A549 (cell line): ENCODE measurements at regions not wholly inside any gene's neighbourhood (a gene's known extent, or its start where the extent isn't known, plus 50 kb on each side); places are given as distances from the start of the nearest gene placed in this dataset.
"Not testable (repeated sequence)": the region's sequence is repeated elsewhere in the genome, so short reads cannot be mapped to it uniquely, and the experiment has no call there.

Source experiments
- ATAC-seq, 2 experiments: fragments of 200-7000 bp in 1 of 2; fragments of >200 bp in 1 of 2; cut with Nextera tagmentation in 1 of 2; cut with Tn5 transposase in 1 of 2; 3 replicates each; pipeline versions ENCODE4 v1.8.0 to v1.9.1; 2018 to 2020; ENCODE audit warnings: mild to moderate bottlenecking in 1 of 2, moderate library complexity in 1 of 2
- CTCF ChIA-PET: fragments of 300-600 bp; sonication (Branson Sonifier 250); formaldehyde crosslinking; extraction: SDS; loops from one replicate; lab custom pipeline; 2021; ENCODE audit warnings: antibody characterized with exemption, inconsistent platforms; lab: Yijun Ruan, JAX
- POLR2A ChIA-PET: fragments of 350-600 bp; formaldehyde crosslinking; extraction: SDS; loops from one replicate; lab custom pipeline; 2021; ENCODE audit warnings: antibody characterized with exemption, inconsistent platforms; lab: Yijun Ruan, JAX
- DNase-seq, 2 experiments: peaks; one replicate each; pipeline versions ENCODE4 v3.0.0 to v3.0.0-alpha.2; 2011 to 2016; ENCODE audit warnings: low read depth in 1 of 2, low spot score in 1 of 2
- FAIRE-seq: peaks from 2 replicates; lab custom pipeline; 2011; peaks lifted over from hg19 to GRCh38; lab: Jason Lieb, UNC
- H3K27ac ChIP-seq, 2 experiments: fragments of >200 bp; sonication (Bioruptor Twin); formaldehyde crosslinking; 3 replicates each; pipeline ENCODE4 v1.5.1; 2016 to 2017
- H3K4me1 ChIP-seq: fragments of >200 bp; sonication (Bioruptor Twin); formaldehyde crosslinking; 3 replicates; pipeline ENCODE4 v1.6.1; 2016
- H3K4me2 ChIP-seq: fragments of >200 bp; sonication (Bioruptor Twin); formaldehyde crosslinking; 3 replicates; pipeline ENCODE4 v1.6.1; 2016
- H3K4me3 ChIP-seq: fragments of >200 bp; sonication (Bioruptor Twin); formaldehyde crosslinking; 3 replicates; pipeline ENCODE4 v1.5.1; 2016
- H3K9me3 ChIP-seq: fragments of >200 bp; sonication (Bioruptor Twin); formaldehyde crosslinking; 3 replicates; pipeline ENCODE4 v1.6.1; 2016
- CBX2 ChIP-seq: fragments of 200-600 bp; sonication (generic); IDR thresholded peaks from 2 replicates; pipeline ENCODE4 v1.6.1; 2016; ENCODE audit warnings: low read depth, mild to moderate bottlenecking, borderline replicate concordance
- CEBPB ChIP-seq, 2 experiments: fragments of >200 bp in 1 of 2; sonication (Bioruptor Twin) in 1 of 2; formaldehyde crosslinking in 1 of 2; IDR thresholded peaks; 2 replicates each; pipeline ENCODE4 v1.6.1; 2012 to 2016
- ELK1 ChIP-seq: fragments of 150-350 bp; IDR thresholded peaks from 2 replicates; pipeline ENCODE4 v1.6.1; 2014; ENCODE audit warnings: low read depth, mild to moderate bottlenecking, low read length
- ESRRA ChIP-seq: fragments of 150-350 bp; IDR thresholded peaks from 2 replicates; pipeline ENCODE4 v1.6.1; 2014; ENCODE audit warnings: mild to moderate bottlenecking, low read length, borderline replicate concordance
- FOSB ChIP-seq: fragments of 250-450 bp; sonication (Bioruptor Pico); IDR thresholded peaks from 2 replicates; pipeline ENCODE4 v1.5.0; 2020; ENCODE audit warnings: mild to moderate bottlenecking, moderate library complexity
- HEYL ChIP-seq: fragments of 250-450 bp; sonication (Bioruptor Pico); IDR thresholded peaks from 2 replicates; pipeline ENCODE4 v1.8.0; 2021; ENCODE audit warnings: mild to moderate bottlenecking, moderate library complexity
- HMGXB4 ChIP-seq: fragments of 250-450 bp; sonication (Bioruptor Pico); IDR thresholded peaks from 2 replicates; pipeline ENCODE4 v1.5.0; 2021; ENCODE audit warnings: mild to moderate bottlenecking, moderate library complexity, borderline replicate concordance
- HOXB13 ChIP-seq: fragments of 250-450 bp; sonication (Bioruptor Pico); IDR thresholded peaks from 2 replicates; pipeline ENCODE4 v1.5.0; 2020; ENCODE audit warnings: low read depth, mild to moderate bottlenecking, moderate library complexity
- NR3C1 ChIP-seq: fragments of >200 bp; sonication (Bioruptor Twin); formaldehyde crosslinking; IDR thresholded peaks from 3 replicates; pipeline ENCODE4 v1.6.1; 2017
- RCOR1 ChIP-seq: fragments of 150-350 bp; IDR thresholded peaks from 2 replicates; pipeline ENCODE4 v1.6.1; 2014; ENCODE audit warnings: antibody characterized with exemption, low read length, low read depth
- RFX5 ChIP-seq: fragments of 450-650 bp; IDR thresholded peaks from 2 replicates; pipeline ENCODE4 v1.7.1; 2014; ENCODE audit warnings: antibody characterized with exemption, mild to moderate bottlenecking, moderate library complexity
- ZFP36 ChIP-seq: fragments of 450-650 bp; IDR thresholded peaks from 2 replicates; pipeline ENCODE4 v1.6.1; 2014; ENCODE audit warnings: borderline replicate concordance; ENCODE audit not compliant: partially characterized antibody
- WGBS: methylation state at CpG from one replicate; pipeline ENCODE4 v1.1.6; 2017; ENCODE audit errors: missing lambda C conversion rate; 5-methylcytosine and 5-hydroxymethylcytosine counted together
- TF ChIP-seq, protein P1 (sequence below): fragments of 200-600 bp; sonication (generic); IDR thresholded peaks from 2 replicates; pipeline ENCODE4 v1.6.1; 2016; ENCODE audit warnings: antibody characterized with exemption, mild to moderate bottlenecking, moderate library complexity
- TF ChIP-seq, protein P2 (sequence below): fragments of >200 bp; sonication (Bioruptor Twin); formaldehyde crosslinking; IDR thresholded peaks from 2 replicates; pipeline ENCODE4 v1.6.1; 2016

DNA sequence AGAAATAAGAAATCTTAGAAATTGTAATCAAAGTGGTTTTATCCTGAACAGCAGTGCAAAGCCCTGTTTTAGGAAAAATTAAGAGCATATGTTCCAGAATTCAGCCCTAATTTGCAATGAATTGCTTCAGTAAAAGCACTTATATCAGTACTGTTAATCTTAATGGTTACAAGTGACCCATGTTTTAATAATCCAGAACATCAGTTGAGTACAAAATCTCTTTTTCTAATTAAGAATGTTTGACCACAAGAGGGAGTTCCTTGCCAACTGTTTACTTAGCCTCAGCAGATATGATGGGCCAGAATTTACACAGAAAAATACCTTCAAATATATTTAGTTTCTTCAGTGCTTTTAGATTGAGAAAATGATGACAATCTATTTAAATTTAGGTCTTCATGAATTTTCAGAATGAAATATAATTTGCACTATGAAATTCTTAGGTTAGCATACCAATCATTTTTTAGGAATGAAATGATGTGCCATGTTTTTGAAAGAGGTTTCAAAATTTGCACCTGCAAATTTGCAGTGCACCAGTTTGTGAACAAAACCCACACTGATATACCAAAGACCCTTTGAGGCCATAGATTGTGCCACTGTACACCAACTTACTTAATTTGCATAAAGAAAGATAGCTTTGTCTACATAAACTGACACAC, 926.3 kb upstream of the ARRDC3 start (continued):
- TF ChIP-seq, protein P1, sequence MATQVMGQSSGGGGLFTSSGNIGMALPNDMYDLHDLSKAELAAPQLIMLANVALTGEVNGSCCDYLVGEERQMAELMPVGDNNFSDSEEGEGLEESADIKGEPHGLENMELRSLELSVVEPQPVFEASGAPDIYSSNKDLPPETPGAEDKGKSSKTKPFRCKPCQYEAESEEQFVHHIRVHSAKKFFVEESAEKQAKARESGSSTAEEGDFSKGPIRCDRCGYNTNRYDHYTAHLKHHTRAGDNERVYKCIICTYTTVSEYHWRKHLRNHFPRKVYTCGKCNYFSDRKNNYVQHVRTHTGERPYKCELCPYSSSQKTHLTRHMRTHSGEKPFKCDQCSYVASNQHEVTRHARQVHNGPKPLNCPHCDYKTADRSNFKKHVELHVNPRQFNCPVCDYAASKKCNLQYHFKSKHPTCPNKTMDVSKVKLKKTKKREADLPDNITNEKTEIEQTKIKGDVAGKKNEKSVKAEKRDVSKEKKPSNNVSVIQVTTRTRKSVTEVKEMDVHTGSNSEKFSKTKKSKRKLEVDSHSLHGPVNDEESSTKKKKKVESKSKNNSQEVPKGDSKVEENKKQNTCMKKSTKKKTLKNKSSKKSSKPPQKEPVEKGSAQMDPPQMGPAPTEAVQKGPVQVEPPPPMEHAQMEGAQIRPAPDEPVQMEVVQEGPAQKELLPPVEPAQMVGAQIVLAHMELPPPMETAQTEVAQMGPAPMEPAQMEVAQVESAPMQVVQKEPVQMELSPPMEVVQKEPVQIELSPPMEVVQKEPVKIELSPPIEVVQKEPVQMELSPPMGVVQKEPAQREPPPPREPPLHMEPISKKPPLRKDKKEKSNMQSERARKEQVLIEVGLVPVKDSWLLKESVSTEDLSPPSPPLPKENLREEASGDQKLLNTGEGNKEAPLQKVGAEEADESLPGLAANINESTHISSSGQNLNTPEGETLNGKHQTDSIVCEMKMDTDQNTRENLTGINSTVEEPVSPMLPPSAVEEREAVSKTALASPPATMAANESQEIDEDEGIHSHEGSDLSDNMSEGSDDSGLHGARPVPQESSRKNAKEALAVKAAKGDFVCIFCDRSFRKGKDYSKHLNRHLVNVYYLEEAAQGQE, result no peak
- no peak for TF ChIP-seq RCOR1
- no peak for TF ChIP-seq ESRRA
- TF ChIP-seq HOXB13 (CRISPR knock-in tag), result no peak
- TF ChIP-seq ELK1, result no peak
- TF ChIP-seq HEYL (CRISPR knock-in tag), result no peak
- TF ChIP-seq, protein P2, sequence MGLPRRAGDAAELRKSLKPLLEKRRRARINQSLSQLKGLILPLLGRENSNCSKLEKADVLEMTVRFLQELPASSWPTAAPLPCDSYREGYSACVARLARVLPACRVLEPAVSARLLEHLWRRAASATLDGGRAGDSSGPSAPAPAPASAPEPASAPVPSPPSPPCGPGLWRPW, result no peak

DNA sequence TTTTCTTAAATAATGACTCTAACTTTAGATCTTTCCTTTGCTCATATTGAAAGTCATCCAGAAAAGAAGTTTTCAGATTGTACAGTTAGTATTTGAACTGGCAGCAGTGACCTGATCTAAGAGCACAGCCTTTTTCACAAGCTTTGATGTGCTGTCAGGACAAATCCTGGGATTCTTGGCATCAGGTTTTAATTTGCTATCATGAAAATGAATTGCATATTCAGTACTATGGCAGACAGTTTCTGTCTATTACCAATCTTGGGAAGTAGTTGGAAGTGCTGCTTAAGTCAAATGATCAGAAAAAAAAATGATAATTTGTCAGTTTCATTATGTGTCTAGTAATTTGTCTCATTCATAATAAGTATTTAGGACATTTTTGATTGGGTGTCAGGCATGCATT, 925.6 kb upstream of the ARRDC3 start:
- ChIA-PET POLR2A (no interaction called here), CTCF (interaction anchor here (1.0 to 1.4 kb wide), 3 partner anchors 23 to 1492 kb away, joined by 3 to 4 read pairs (median 3); no protein-coding TSS in a partner anchor)
- Histone ChIP-seq H3K4me3 (no peak overlapping the region), H3K4me1 (peaks cover 14% of the 10 kb centered on the region), H3K4me2 (peak overlapping the region; percentile 25), H3K9me3 (no peaks in the 10 kb centered on the region), H3K27ac (0 out of 6 replicates have a peak overlapping the region, but pooled peaks of 1 of the 2 experiments have one; percentile 1)
- ATAC-seq (no peak), FAIRE-seq (no peak), DNase-seq (peak in 1 of 2 experiments; percentile 4)
- TF ChIP-seq CEBPB (IDR thresholded peaks at IDR 0.05) (no peak), RFX5 (no peak), NR3C1 (no peak), CBX2 (no peak), FOSB (CRISPR knock-in tag) (no peak), ZFP36 (no peak), HMGXB4 (CRISPR knock-in tag) (no peak)
- TF ChIP-seq, protein P1, result no peak

DNA sequence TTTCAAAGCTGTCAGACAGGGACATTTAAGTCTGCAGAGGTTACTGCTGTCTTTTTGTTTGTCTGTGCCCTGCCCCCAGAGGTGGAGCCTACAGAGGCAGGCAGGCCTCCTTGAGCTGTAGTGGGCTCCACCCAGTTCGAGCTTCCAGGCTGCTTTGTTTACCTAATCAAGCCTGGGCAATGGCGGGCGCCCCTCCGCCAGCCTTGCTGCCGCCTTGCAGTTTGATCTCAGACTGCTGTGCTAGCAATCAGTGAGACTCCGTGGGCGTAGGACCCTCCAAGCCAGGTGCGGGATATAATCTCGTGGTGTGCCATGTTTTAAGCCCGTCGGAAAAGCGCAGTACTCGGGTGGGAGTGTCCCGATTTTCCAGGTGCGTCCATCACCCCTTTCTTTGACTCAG, 919.2 kb upstream of the ARRDC3 start:
- FAIRE-seq, POLR2A ChIA-PET: not testable (repeated sequence)

More for the DNA sequence above, 919.2 kb upstream of the ARRDC3 start:
- H3K4me1 ChIP-seq, H3K27ac ChIP-seq, DNase-seq, H3K4me2 ChIP-seq, CTCF ChIA-PET, H3K4me3 ChIP-seq, ATAC-seq, H3K9me3 ChIP-seq: not testable (repeated sequence)
- WGBS, result 96% methylated on average over 11 of the region's 15 CpGs
